ENCODE measurements at regions not wholly inside any gene's neighbourhood (a gene's known extent, or its start where the extent isn't known, plus 50 kb on each side); places are given as distances from the start of the nearest gene placed in this dataset.

DNA sequence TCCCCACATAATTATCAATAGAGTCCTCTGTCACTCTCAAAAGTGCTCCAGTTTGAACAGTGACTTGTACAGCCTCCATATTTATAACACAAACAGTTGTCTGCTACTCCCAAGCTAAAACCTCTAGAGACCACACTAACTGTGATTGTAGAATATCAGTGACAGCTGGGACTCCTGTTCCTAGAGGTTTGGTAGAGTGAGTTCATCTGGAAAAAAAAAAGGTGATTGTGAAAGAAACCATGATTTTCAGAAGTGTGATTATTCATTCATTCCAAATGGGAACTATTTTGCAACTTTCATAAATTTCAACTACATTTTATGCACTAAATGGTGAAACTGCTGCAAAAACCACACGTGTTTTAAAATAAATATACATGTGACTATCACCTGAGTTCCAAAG is 128.0 kb upstream of the PLXNC1 start:
- DNase-seq, result no peak
- intact Hi-C loops (cut with DNase I), result no loop called here

- intact Hi-C loops (cut with DNase I), result no loop called here
- DNase-seq, result no peak
These were observed 124.5 kb upstream of the PLXNC1 start for GRCh38 chr12:94023879-94024278.

- DNase-seq, result no peak
- intact Hi-C loops (cut with DNase I), result no loop called here
These were observed 123.3 kb upstream of the PLXNC1 start for GRCh38 chr12:94025068-94025467.

GRCh38 chr12:94025756-94026155 is 122.6 kb upstream of the PLXNC1 start:
- no peak for DNase-seq

DNA sequence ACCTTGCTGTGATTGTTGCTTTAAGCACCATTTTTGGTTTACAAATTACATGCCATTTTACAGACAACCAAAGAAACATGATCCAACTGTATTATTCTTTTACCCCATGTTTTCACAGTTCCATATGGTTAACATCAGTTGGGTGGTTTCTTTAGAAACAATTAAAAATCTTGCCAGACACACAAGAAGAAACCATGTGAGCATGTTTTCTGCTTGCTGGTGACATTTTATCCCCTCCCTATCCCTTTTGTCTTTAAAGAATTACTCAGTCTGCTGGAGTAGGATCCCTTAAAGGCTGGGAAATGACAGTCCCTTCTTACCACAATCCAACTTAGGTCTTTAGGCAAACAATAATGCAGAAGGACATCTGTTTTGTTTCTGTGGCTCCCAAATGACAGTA is 121.8 kb upstream of the PLXNC1 start:
- DNase-seq, result no peak
- intact Hi-C loops (cut with DNase I), result no loop called here

More at GRCh38 chr12:94025756-94026155, 122.6 kb upstream of the PLXNC1 start:
- intact Hi-C loops (cut with DNase I), result no loop called here

GRCh38 chr12:94027561-94027960 is 120.8 kb upstream of the PLXNC1 start:
- intact Hi-C loops (cut with DNase I), result no loop called here
- no peak for DNase-seq

GRCh38 chr12:94031763-94032162 is 116.6 kb upstream of the PLXNC1 start:
- intact Hi-C loops (cut with DNase I), result no loop called here
- no peak for DNase-seq

DNA sequence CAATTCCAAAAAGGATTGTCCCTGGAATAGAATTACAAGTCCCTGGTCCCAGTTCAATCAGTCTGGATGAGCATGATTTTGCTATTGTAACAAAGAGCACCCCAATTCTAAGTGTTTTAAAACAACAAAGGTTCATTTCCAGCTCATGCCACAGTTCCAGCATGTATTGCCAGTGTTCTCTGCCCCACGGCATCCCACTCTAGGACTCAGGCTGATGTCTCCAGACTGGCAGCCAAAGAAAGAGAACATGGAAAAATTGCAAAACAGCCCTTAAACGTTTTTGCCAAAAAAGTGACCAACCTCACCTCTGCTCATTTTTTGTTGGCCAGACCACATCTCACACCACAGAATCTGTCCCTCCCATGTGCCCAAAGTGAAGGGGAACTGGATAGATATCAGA is 116.0 kb upstream of the PLXNC1 start:
- DNase-seq, result peak in 2 of 42 donors; percentile 7 to 10
- intact Hi-C loops (cut with DNase I), result no loop called here

GRCh38 chr12:94033101-94033500 is 115.3 kb upstream of the PLXNC1 start:
- peak in 1 of 42 donors; percentile 25 for DNase-seq

DNA sequence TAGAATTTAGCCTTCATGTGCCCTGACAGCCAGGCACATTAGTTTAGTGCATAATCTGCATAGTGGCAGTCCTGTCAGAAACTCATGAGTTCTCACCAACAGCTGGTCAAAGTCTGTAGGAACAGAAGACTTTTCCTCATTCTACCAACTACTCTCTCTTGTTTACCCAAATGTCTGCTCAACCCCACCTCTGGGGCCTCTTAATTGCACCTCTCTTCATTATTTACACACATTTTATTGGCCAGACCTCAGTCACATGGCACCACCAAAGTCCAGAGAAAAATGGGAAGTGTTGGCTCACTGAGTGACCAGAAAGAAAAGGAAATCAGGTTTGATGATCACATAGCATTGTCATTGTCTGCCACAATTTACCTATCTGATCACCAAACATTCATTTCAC is 114.6 kb upstream of the PLXNC1 start:
- no peak for DNase-seq

More at GRCh38 chr12:94033101-94033500, 115.3 kb upstream of the PLXNC1 start:
- intact Hi-C loops (cut with DNase I), result no loop called here

DNA sequence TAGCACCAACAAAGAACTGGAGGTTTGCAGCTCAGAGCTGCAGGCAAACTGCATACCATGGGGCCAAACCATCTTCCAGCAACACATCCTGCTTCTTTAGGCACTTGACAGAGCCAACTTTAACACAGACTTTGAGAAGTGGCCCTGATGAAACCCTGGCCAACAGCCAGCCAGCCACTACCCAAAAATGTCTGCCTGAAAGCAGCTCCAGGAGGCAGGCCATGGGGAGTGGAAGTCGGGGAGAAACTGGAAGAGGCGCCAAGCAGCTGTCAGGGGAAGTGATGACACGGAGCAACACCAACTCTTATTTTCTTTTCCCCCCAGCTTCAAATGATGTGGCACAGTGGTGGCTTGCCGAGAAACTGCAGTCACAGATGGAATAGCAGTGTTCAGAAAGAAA is 110.9 kb upstream of the PLXNC1 start:
- intact Hi-C loops (cut with DNase I), result no loop called here
- DNase-seq, result no peak

More for the DNA sequence above, 114.6 kb upstream of the PLXNC1 start:
- intact Hi-C loops (cut with DNase I), result no loop called here

- no peak for DNase-seq
- intact Hi-C loops (cut with DNase I), result no loop called here
These were observed 109.8 kb upstream of the PLXNC1 start for GRCh38 chr12:94038605-94039004.

DNA sequence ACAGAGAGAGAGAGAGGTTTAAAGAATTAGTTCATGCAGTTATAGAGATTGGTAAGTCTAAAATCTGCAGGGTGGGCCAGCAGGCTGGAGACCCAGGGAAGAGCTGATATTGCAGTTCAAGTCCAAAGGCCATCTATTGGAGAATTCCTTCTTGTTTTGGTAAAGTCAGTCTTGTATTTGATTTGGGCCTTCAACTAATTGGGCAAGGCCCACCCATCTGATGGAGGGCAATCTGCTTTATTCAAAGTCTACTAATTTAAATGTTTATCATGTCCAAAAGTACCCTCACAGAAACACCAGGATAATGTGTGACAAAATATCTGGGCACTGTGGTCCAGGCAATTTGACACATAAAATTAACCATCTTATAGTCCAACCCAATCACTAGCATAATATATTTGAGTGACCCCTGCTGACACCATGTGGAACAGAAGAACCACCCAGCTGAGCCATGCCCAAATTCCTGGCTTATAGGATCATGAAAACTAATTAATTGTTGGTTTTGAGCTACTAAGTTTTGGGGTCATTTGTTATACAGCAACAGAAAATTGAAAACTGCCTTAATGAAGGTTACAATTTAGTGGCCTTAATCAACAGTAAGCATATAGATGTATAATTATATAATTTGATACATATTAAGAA is 109.1 kb upstream of the PLXNC1 start:
- intact Hi-C loops (cut with DNase I), result no loop called here
- no peak for DNase-seq

- no peak for DNase-seq
- intact Hi-C loops (cut with DNase I), result no loop called here
These were observed 108.5 kb upstream of the PLXNC1 start for GRCh38 chr12:94039914-94040313.

- intact Hi-C loops (cut with DNase I), result no loop called here
These were observed 106.5 kb upstream of the PLXNC1 start for GRCh38 chr12:94041850-94042249.

GRCh38 chr12:94042321-94042720 is 106.1 kb upstream of the PLXNC1 start:
- no peak for DNase-seq
- intact Hi-C loops (cut with DNase I), result no loop called here

More at GRCh38 chr12:94041850-94042249, 106.5 kb upstream of the PLXNC1 start:
- DNase-seq, result peak in 1 of 42 donors; percentile 1

DNA sequence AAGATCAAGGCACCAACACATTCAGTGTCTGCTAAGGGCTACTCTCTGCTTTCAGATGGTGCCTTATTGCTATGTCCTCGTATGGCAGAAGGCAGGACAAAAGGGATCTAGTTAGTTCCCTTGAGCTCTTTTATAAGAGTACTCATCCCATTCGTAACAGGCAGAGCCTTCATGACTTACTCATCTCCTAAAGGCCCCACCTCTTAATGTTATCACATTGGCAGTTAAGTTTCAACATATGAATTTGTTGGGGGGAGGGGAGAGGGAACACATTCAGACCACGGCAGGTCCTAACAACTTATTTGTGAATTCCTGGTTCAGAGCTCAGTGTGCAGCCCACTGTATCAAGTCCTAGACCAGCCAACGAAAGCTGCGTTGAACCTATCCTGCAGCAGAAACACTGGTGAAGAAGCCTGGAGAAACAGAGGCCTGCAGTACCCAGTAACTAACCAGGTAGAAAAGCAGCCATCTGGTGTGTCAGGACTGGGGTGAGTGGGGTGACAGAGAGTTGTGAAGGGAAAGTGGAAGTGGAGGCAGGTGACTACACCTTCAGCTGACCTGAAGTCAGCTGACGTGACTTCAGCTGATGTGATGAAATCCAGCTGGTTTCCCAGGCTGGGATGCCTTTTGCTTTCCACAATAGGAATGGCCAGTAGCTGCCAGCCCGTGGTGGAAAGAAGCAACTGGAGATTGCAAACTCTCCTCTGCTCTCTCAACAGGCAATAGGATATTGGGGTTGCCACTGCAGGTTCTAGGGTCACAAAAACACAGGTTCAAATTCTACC is 101.6 kb upstream of the PLXNC1 start:
- intact Hi-C loops (cut with DNase I), result no loop called here
- no peak for DNase-seq

DNA sequence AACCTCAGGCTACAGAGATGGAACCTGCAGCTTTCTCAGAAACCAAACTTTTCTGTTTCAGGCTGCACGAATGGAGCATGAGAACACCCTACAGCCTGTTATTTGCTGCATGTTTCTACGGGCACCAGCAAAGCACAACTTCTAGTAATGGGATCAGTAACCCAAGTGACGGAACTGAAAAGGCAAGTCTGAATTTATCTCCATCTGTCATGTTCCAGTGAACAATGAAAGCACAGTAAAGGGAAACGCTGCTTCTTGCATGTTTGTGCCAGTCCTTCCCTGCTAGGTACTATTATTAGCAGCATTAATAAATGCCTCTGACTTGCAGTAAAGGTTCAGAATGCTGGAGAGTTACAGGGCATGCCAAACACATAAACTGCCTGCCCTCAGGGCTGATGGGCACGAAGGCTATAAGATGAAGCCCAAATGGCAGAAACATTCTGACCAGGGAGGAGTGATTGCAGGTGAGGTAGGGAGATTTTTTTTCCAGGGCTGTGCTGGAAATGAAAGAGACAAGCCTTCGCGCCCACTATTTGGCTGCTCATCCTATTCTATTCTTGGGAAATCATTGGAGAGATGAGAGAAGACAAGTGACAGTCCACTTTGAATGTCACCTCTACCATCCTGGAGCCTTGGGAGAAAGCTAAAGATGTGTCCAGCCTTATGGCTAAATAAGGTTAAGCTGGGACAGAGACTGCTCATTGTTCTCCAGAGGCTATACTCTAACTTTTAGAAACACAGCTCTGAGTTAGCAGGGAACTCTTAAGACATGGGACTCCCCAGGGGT is 100.4 kb upstream of the PLXNC1 start:
- DNase-seq, result no peak
- intact Hi-C loops (cut with DNase I), result no loop called here

DNA sequence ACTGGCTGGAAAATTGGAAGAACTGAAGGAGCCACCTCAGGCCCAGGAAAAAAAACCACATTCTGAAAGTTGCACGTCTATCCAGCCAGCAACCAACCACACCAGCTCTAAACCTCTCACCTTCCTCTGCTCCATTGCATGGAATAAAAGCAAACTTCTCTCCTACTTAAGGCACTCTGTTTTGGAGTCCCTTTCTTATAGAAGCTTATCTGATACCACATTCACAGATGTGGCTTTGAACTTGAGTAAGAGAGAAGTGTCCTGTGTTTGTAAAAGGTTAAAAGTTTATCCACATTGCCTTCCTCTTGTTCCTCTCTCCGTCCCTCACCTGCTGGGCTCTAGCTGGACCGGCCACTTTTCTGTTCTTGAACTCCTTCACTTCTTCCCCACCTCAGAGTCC is 99.6 kb upstream of the PLXNC1 start:
- intact Hi-C loops (cut with DNase I), result no loop called here
- no peak for DNase-seq

- DNase-seq, result no peak
These were observed 98.7 kb upstream of the PLXNC1 start for GRCh38 chr12:94049718-94050117.

More at GRCh38 chr12:94049718-94050117, 98.7 kb upstream of the PLXNC1 start:
- intact Hi-C loops (cut with DNase I), result no loop called here
